ENCODE measurements at regions not wholly inside any gene's neighbourhood (a gene's known extent, or its start where the extent isn't known, plus 50 kb on each side); places are given as distances from the start of the nearest gene placed in this dataset.

GRCh38 chr17:83028851-83029250, 50.6 kb upstream of the METRNL start:
- ChIA-PET CTCF (no interaction called here), POLR2A (no interaction called here)
- TF ChIP-seq CTCF (IDR thresholded peaks at IDR 0.05; ENCODE audit: insufficient read depth, low read length, missing control alignments): no peak
- no peak for DNase-seq (ENCODE audit: low read depth, low spot score)
- no peak overlapping the region for H3K4me3 ChIP-seq (ENCODE audit: low read depth, low read length)

- no peak overlapping the region for H3K4me3 ChIP-seq (ENCODE audit: low read depth, low read length)
- DNase-seq (ENCODE audit: low read depth, low spot score): no peak
- POLR2A ChIA-PET: no interaction called here
- CTCF ChIA-PET: no interaction called here
- no peak for TF ChIP-seq CTCF (IDR thresholded peaks at IDR 0.05; ENCODE audit: insufficient read depth, low read length, missing control alignments)
Observed at GRCh38 chr17:83029571-83029970, 49.8 kb upstream of the METRNL start.

Data from AG04449 (cell line).